Fibroblast of mammary gland (primary cell): ENCODE measurements at regions not wholly inside any gene's neighbourhood (a gene's known extent, or its start where the extent isn't known, plus 50 kb on each side); places are given as distances from the start of the nearest gene placed in this dataset.
"Not testable (repeated sequence)": the region's sequence is repeated elsewhere in the genome, so short reads cannot be mapped to it uniquely, and the experiment has no call there.

Source experiments
- DNase-seq: peaks from one replicate; pipeline ENCODE4 v3.0.0-alpha.2; 2010; ENCODE audit warnings: low read depth
- H3K4me3 ChIP-seq: 2 replicates; pipeline ENCODE4 v1.5.1; 2011; ENCODE audit warnings: low read depth, mild to moderate bottlenecking, low read length, moderate library complexity; ENCODE audit not compliant: control insufficient read depth
- CTCF ChIP-seq: conservative IDR thresholded peaks from 2 replicates; pipeline ENCODE4 v1.5.1; 2011; ENCODE audit warnings: low read depth, low read length, inconsistent platforms; ENCODE audit not compliant: control insufficient read depth, insufficient read depth

- no peak overlapping the region for H3K4me3 ChIP-seq
- no peak for TF ChIP-seq CTCF
- DNase-seq: no peak
Measured at GRCh38 chr20:48451401-48451800, 376.4 kb downstream of the PREX1 start.

GRCh38 chr20:48448666-48449600, 378.9 kb downstream of the PREX1 start:
- TF ChIP-seq CTCF: no peak
- no peak for DNase-seq
- no peak overlapping the region for H3K4me3 ChIP-seq

- H3K4me3 ChIP-seq: no peak overlapping the region
- no peak for TF ChIP-seq CTCF
- DNase-seq: no peak
Measured at GRCh38 chr20:48447456-48447855, 380.3 kb downstream of the PREX1 start.

GRCh38 chr20:48445827-48446226, 382.0 kb downstream of the PREX1 start:
- no peak overlapping the region for H3K4me3 ChIP-seq
- no peak for TF ChIP-seq CTCF
- DNase-seq: no peak

- H3K4me3 ChIP-seq: no peak overlapping the region
- DNase-seq: no peak
- TF ChIP-seq CTCF: no peak
Measured at GRCh38 chr20:48444249-48444648, 383.6 kb downstream of the PREX1 start.

GRCh38 chr20:48440916-48441315, 386.9 kb downstream of the PREX1 start:
- no peak for TF ChIP-seq CTCF
- H3K4me3 ChIP-seq: no peak overlapping the region
- no peak for DNase-seq

GRCh38 chr20:48440261-48440660, 387.5 kb downstream of the PREX1 start:
- not testable (repeated sequence) for H3K4me3 ChIP-seq, DNase-seq
